HG03575 (cell line): ENCODE measurements at regions not wholly inside any gene's neighbourhood (a gene's known extent, or its start where the extent isn't known, plus 50 kb on each side); places are given as distances from the start of the nearest gene placed in this dataset.

ENCODE experiments used
- ATAC-seq: cut with Tn5 transposase; IDR thresholded peaks from one replicate; pipeline ENCODE4 v1.9.1; 2021; ENCODE audit not compliant: unreplicated experiment, insufficient number of reproducible peaks, low FRiP score; ENCODE audit errors: extremely low read depth

GRCh38 chr12:75722714-75723200 lies 211.3 kb upstream of the KRR1 start:
- peak; percentile 63 for ATAC-seq

- no peak for ATAC-seq
Observed at GRCh38 chr12:75721796-75722195, 210.4 kb upstream of the KRR1 start.

GRCh38 chr12:75720812-75721641 lies 209.6 kb upstream of the KRR1 start:
- no peak for ATAC-seq

- no peak for ATAC-seq
Observed at GRCh38 chr12:75717902-75718301, 206.5 kb upstream of the KRR1 start.

- ATAC-seq, result no peak
Observed at GRCh38 chr12:75716291-75717025, 205.0 kb upstream of the KRR1 start.

GRCh38 chr12:75715682-75716081 lies 204.3 kb upstream of the KRR1 start:
- ATAC-seq, result no peak

- ATAC-seq, result no peak
Observed at GRCh38 chr12:75715323-75715644, 203.9 kb upstream of the KRR1 start.

GRCh38 chr12:75714462-75715322 lies 203.3 kb upstream of the KRR1 start:
- ATAC-seq, result no peak

- ATAC-seq, result no peak
Observed at GRCh38 chr12:75713434-75713833, 202.0 kb upstream of the KRR1 start.

GRCh38 chr12:75712223-75712622 lies 200.8 kb upstream of the KRR1 start:
- no peak for ATAC-seq

GRCh38 chr12:75711271-75711670 lies 199.9 kb upstream of the KRR1 start:
- ATAC-seq, result no peak

GRCh38 chr12:75710361-75711069 lies 199.1 kb upstream of the KRR1 start:
- ATAC-seq, result no peak

GRCh38 chr12:75709503-75709902 lies 198.1 kb upstream of the KRR1 start:
- no peak for ATAC-seq

- no peak for ATAC-seq
Observed at GRCh38 chr12:75708802-75709201, 197.4 kb upstream of the KRR1 start.

- no peak for ATAC-seq
Observed at GRCh38 chr12:75707983-75708382, 196.6 kb upstream of the KRR1 start.

- ATAC-seq, result no peak
Observed at GRCh38 chr12:75706786-75707605, 195.6 kb upstream of the KRR1 start.

GRCh38 chr12:75705749-75706711 lies 194.6 kb upstream of the KRR1 start:
- ATAC-seq, result no peak
